ENCODE measurements at regions not wholly inside any gene's neighbourhood (a gene's known extent, or its start where the extent isn't known, plus 50 kb on each side); places are given as distances from the start of the nearest gene placed in this dataset.

DNA sequence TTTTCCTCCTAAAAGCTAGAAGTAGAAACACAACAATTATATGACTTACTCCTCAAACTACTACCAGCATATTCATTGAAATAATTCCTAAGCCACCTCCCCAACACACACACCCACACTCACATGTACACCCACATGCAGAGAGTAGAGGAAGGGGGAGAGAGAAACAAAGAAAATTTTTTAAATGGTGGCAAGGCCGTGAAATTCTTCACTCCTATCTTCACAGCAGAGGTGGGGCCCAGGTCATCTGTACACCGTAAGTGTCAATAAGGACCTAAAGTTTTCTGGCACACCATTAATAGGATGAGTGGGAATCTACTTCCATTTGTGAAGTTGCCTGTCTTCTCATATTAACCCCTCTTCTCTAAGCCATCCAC is 73.9 kb upstream of the EGLN3 start:
- no peaks in the 10 kb centered on the region for H4K20me1 ChIP-seq (ENCODE audit: insufficient read depth, low read length)
- no peaks in the 10 kb centered on the region for H3K36me3 ChIP-seq (replicated peaks; ENCODE audit: low read depth, low read length)
- no peak overlapping the region for H3K9ac ChIP-seq (ENCODE audit: low read length)
- H3K27me3 ChIP-seq (ENCODE audit: low read depth, low read length), result no peaks in the 10 kb centered on the region
- H3K27ac ChIP-seq (ENCODE audit: low read length), result no peak overlapping the region
- no peaks in the 10 kb centered on the region for H3K79me2 ChIP-seq (ENCODE audit: low read length)
- no peak overlapping the region for H3K4me3 ChIP-seq (ENCODE audit: low read length)
- TF ChIP-seq EZH2phosphoT487 (IDR thresholded peaks at IDR 0.05; ENCODE audit: low read depth) (no peak), CTCF (IDR thresholded peaks at IDR 0.05; ENCODE audit: low read depth, low read length) (no peak)
- no peaks in the 10 kb centered on the region for H3K4me1 ChIP-seq (ENCODE audit: low read length)
- no peak overlapping the region for H3K4me2 ChIP-seq (ENCODE audit: low read length)
- no peak overlapping the region for H2AFZ ChIP-seq (ENCODE audit: low read depth, low read length)
- no peaks in the 10 kb centered on the region for H3K9me3 ChIP-seq (ENCODE audit: insufficient read depth, low read length)

GRCh38 chr14:34023824-34024767 is 73.2 kb upstream of the EGLN3 start:
- Histone ChIP-seq H3K4me3 (ENCODE audit: low read length) (no peak overlapping the region), H3K27me3 (ENCODE audit: low read depth, low read length) (no peaks in the 10 kb centered on the region), H3K36me3 (replicated peaks; ENCODE audit: low read depth, low read length) (no peaks in the 10 kb centered on the region), H3K4me1 (ENCODE audit: low read length) (peaks cover 5% of the 10 kb centered on the region), H3K79me2 (ENCODE audit: low read length) (no peaks in the 10 kb centered on the region), H3K9ac (ENCODE audit: low read length) (no peak overlapping the region), H3K9me3 (ENCODE audit: insufficient read depth, low read length) (no peaks in the 10 kb centered on the region), H2AFZ (ENCODE audit: low read depth, low read length) (no peak overlapping the region), H3K4me2 (ENCODE audit: low read length) (no peak overlapping the region), H4K20me1 (ENCODE audit: insufficient read depth, low read length) (no peaks in the 10 kb centered on the region), H3K27ac (ENCODE audit: low read length) (no peak overlapping the region)
- TF ChIP-seq CTCF (IDR thresholded peaks at IDR 0.05; ENCODE audit: low read depth, low read length) (no peak), EZH2phosphoT487 (IDR thresholded peaks at IDR 0.05; ENCODE audit: low read depth) (no peak)

- H3K4me1 ChIP-seq (ENCODE audit: low read length), result peaks cover 11% of the 10 kb centered on the region
- TF ChIP-seq CTCF (IDR thresholded peaks at IDR 0.05; ENCODE audit: low read depth, low read length), result no peak
- no peak for TF ChIP-seq EZH2phosphoT487 (IDR thresholded peaks at IDR 0.05; ENCODE audit: low read depth)
- no peak overlapping the region for H3K4me3 ChIP-seq (ENCODE audit: low read length)
- H4K20me1 ChIP-seq (ENCODE audit: insufficient read depth, low read length), result no peaks in the 10 kb centered on the region
- H3K27ac ChIP-seq (ENCODE audit: low read length), result no peak overlapping the region
- no peaks in the 10 kb centered on the region for H3K79me2 ChIP-seq (ENCODE audit: low read length)
- no peak overlapping the region for H3K9ac ChIP-seq (ENCODE audit: low read length)
- no peaks in the 10 kb centered on the region for H3K9me3 ChIP-seq (ENCODE audit: insufficient read depth, low read length)
- no peaks in the 10 kb centered on the region for H3K27me3 ChIP-seq (ENCODE audit: low read depth, low read length)
- H3K36me3 ChIP-seq (replicated peaks; ENCODE audit: low read depth, low read length), result no peaks in the 10 kb centered on the region
- no peak overlapping the region for H3K4me2 ChIP-seq (ENCODE audit: low read length)
- no peak overlapping the region for H2AFZ ChIP-seq (ENCODE audit: low read depth, low read length)
These were observed 70.2 kb upstream of the EGLN3 start for GRCh38 chr14:34021096-34021495.

DNA sequence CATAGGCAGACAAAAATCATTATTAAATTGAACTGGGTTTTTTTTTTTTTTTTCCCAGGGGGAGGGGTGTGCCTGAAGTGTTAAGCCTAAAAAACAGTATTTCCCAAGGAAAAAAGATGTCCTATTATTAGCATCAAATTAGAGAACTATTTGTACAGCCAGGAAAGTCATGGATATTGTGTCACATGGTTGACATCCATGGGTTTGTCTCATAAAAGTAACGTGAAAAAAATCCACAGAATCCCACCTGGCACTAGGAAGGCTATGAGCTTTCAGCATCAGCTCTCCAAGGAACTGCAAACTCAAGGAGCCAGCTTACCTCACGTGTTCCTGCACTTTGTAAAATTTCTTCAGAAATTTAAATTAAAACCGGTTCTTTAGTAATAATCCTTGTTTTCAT is 69.1 kb upstream of the EGLN3 start:
- TF ChIP-seq EZH2phosphoT487 (IDR thresholded peaks at IDR 0.05; ENCODE audit: low read depth) (no peak), CTCF (IDR thresholded peaks at IDR 0.05; ENCODE audit: low read depth, low read length) (no peak)
- peaks cover 11% of the 10 kb centered on the region for H3K4me1 ChIP-seq (ENCODE audit: low read length)
- H3K9me3 ChIP-seq (ENCODE audit: insufficient read depth, low read length), result no peaks in the 10 kb centered on the region
- H3K27ac ChIP-seq (ENCODE audit: low read length), result no peak overlapping the region
- H3K36me3 ChIP-seq (replicated peaks; ENCODE audit: low read depth, low read length), result no peaks in the 10 kb centered on the region
- no peak overlapping the region for H3K9ac ChIP-seq (ENCODE audit: low read length)
- H3K27me3 ChIP-seq (ENCODE audit: low read depth, low read length), result no peaks in the 10 kb centered on the region
- H2AFZ ChIP-seq (ENCODE audit: low read depth, low read length), result no peak overlapping the region
- H3K4me3 ChIP-seq (ENCODE audit: low read length), result no peak overlapping the region
- no peaks in the 10 kb centered on the region for H3K79me2 ChIP-seq (ENCODE audit: low read length)
- H3K4me2 ChIP-seq (ENCODE audit: low read length), result no peak overlapping the region
- no peaks in the 10 kb centered on the region for H4K20me1 ChIP-seq (ENCODE audit: insufficient read depth, low read length)

All from OCI-LY3 (cell line).